WTC11 (cell line): ENCODE measurements at regions not wholly inside any gene's neighbourhood (a gene's known extent, or its start where the extent isn't known, plus 50 kb on each side); places are given as distances from the start of the nearest gene placed in this dataset.

Source experiments
- ATAC-seq: fragments of 200-7000 bp; cut with Tn5 transposase; 2 replicates; pipeline ENCODE4 v1.10.0; 2021; ENCODE audit warnings: mild to moderate bottlenecking, moderate library complexity
- CTCF ChIA-PET: fragments of 300-600 bp; sonication (Branson Sonifier 250); formaldehyde crosslinking; loops from one replicate; lab custom pipeline; 2021; ENCODE audit warnings: antibody characterized with exemption; lab: Charles Lee
- POLR2A ChIA-PET: fragments of 350-600 bp; sonication (Branson Sonifier 250); formaldehyde crosslinking; loops from one replicate; lab custom pipeline; 2021; ENCODE audit warnings: antibody characterized with exemption; lab: Charles Lee
- DNase-seq: peaks from one replicate; pipeline ENCODE4 v3.0.0; 2021; ENCODE audit warnings: low spot score
- H3K27ac Mint-ChIP-seq: 2 replicates; pipeline ENCODE4 v1.8.0; 2021; ENCODE audit warnings: mixed read lengths
- H3K27me3 Mint-ChIP-seq: 2 replicates; pipeline ENCODE4 v1.8.0; 2021; ENCODE audit warnings: low read depth, mild to moderate bottlenecking, moderate library complexity, mixed read lengths
- H3K36me3 Mint-ChIP-seq: 2 replicates; pipeline ENCODE4 v1.8.0; 2021; ENCODE audit warnings: mixed read lengths
- H3K4me1 Mint-ChIP-seq: 2 replicates; pipeline ENCODE4 v1.8.0; 2022; ENCODE audit warnings: mixed read lengths
- H3K4me3 Mint-ChIP-seq: 2 replicates; pipeline ENCODE4 v1.8.0; 2021; ENCODE audit warnings: mild to moderate bottlenecking, moderate library complexity, mixed read lengths
- H3K9me3 Mint-ChIP-seq: 2 replicates; pipeline ENCODE4 v1.8.0; 2021; ENCODE audit warnings: mixed read lengths
- AFF4 ChIP-seq: sonication (generic); formaldehyde crosslinking; IDR thresholded peaks from 2 replicates; pipeline ENCODE4 v1.8.1; 2023; ENCODE audit warnings: mild to moderate bottlenecking, missing genetic modification reagents, borderline replicate concordance
- ATF3 ChIP-seq: sonication (generic); formaldehyde crosslinking; conservative IDR thresholded peaks from 2 replicates; pipeline ENCODE4 v1.8.1; 2022; ENCODE audit warnings: mild to moderate bottlenecking, missing genetic modification reagents
- CREB1 ChIP-seq: sonication (generic); formaldehyde crosslinking; IDR thresholded peaks from 2 replicates; pipeline ENCODE4 v1.8.0; 2023; ENCODE audit warnings: mild to moderate bottlenecking, missing genetic modification reagents
- E2F5 ChIP-seq: sonication (generic); formaldehyde crosslinking; IDR thresholded peaks from 2 replicates; pipeline ENCODE4 v1.8.1; 2022; ENCODE audit warnings: mild to moderate bottlenecking, moderate library complexity, missing genetic modification reagents
- FOXK1 ChIP-seq: sonication (generic); formaldehyde crosslinking; IDR thresholded peaks from 2 replicates; pipeline ENCODE4 v1.8.0; 2022; ENCODE audit warnings: mild to moderate bottlenecking, moderate library complexity, missing genetic modification reagents
- GRHL2 ChIP-seq: fragments of 250-450 bp; sonication (Bioruptor Pico); IDR thresholded peaks from 2 replicates; pipeline ENCODE4 v1.8.0; 2022; ENCODE audit warnings: mild to moderate bottlenecking, moderate library complexity; ENCODE audit not compliant: insufficient replicate concordance, severe bottlenecking
- HMGXB4 ChIP-seq: sonication (generic); formaldehyde crosslinking; IDR thresholded peaks from 2 replicates; pipeline ENCODE4 v1.8.1; 2023; ENCODE audit warnings: mild to moderate bottlenecking, moderate library complexity, missing genetic modification reagents
- IRF1 ChIP-seq: sonication (generic); formaldehyde crosslinking; IDR thresholded peaks from 2 replicates; pipeline ENCODE4 v1.8.0; 2023; ENCODE audit warnings: missing genetic modification reagents
- IRF2 ChIP-seq: sonication (generic); formaldehyde crosslinking; IDR thresholded peaks from 2 replicates; pipeline ENCODE4 v1.8.0; 2022; ENCODE audit warnings: low read depth, missing genetic modification reagents, borderline replicate concordance
- MLX ChIP-seq: sonication (generic); formaldehyde crosslinking; IDR thresholded peaks from 2 replicates; pipeline ENCODE4 v1.8.1; 2023; ENCODE audit warnings: mild to moderate bottlenecking, missing genetic modification reagents, moderate library complexity
- MYBL2 ChIP-seq: sonication (generic); formaldehyde crosslinking; IDR thresholded peaks from 2 replicates; pipeline ENCODE4 v1.8.1; 2023; ENCODE audit warnings: mild to moderate bottlenecking, moderate library complexity, missing genetic modification reagents
- PREB ChIP-seq: sonication (generic); formaldehyde crosslinking; IDR thresholded peaks from 2 replicates; pipeline ENCODE4 v1.8.1; 2022; ENCODE audit warnings: mild to moderate bottlenecking, missing genetic modification reagents, moderate library complexity, borderline replicate concordance
- USF1 ChIP-seq: sonication (generic); formaldehyde crosslinking; IDR thresholded peaks from 2 replicates; pipeline ENCODE4 v1.8.0; 2022; ENCODE audit warnings: mild to moderate bottlenecking, missing genetic modification reagents
- USF2 ChIP-seq: sonication (generic); formaldehyde crosslinking; IDR thresholded peaks from 2 replicates; pipeline ENCODE4 v1.8.1; 2023; ENCODE audit warnings: mild to moderate bottlenecking, missing genetic modification reagents, moderate library complexity
- ZBTB21 ChIP-seq: sonication (generic); formaldehyde crosslinking; IDR thresholded peaks from 2 replicates; pipeline ENCODE4 v1.8.1; 2023; ENCODE audit warnings: mild to moderate bottlenecking, missing genetic modification reagents, borderline replicate concordance
- ZNF396 ChIP-seq: fragments of 250-450 bp; sonication (Bioruptor Pico); IDR thresholded peaks from 2 replicates; pipeline ENCODE4 v1.8.0; 2021; ENCODE audit warnings: mild to moderate bottlenecking, moderate library complexity, borderline replicate concordance
- ZSCAN18 ChIP-seq: fragments of 250-450 bp; sonication (Bioruptor Pico); IDR thresholded peaks from 2 replicates; pipeline ENCODE4 v2.1.2; 2022; ENCODE audit warnings: mild to moderate bottlenecking, moderate library complexity

- no peak for DNase-seq
- ATAC-seq = no peak
- TF ChIP-seq HMGXB4 (CRISPR knock-in tag) = no peak
- no peak for TF ChIP-seq CREB1 (CRISPR knock-in tag)
- TF ChIP-seq MLX (CRISPR knock-in tag) = no peak
- TF ChIP-seq IRF1 = no peak
- TF ChIP-seq AFF4 = no peak
- no peak for TF ChIP-seq GRHL2
- no peak for TF ChIP-seq ATF3
- no peak for TF ChIP-seq USF2
- TF ChIP-seq IRF2 = no peak
- TF ChIP-seq E2F5 = no peak
- peaks cover 6% of the 10 kb centered on the region; the same call in 1 of the 2 replicates for H3K4me1 Mint-ChIP-seq
- no peak overlapping the region for H3K27ac Mint-ChIP-seq
- peaks cover 25% of the 10 kb centered on the region for H3K27me3 Mint-ChIP-seq
- no peaks in the 10 kb centered on the region for H3K9me3 Mint-ChIP-seq
- H3K4me3 Mint-ChIP-seq = no peak overlapping the region
- ChIA-PET CTCF (no interaction called here), POLR2A (no interaction called here)
- no peaks in the 10 kb centered on the region for H3K36me3 Mint-ChIP-seq
These were observed 155.1 kb upstream of the MKI67 start for GRCh38 chr10:128281343-128281742.

GRCh38 chr10:128281861-128282260, 155.6 kb upstream of the MKI67 start:
- DNase-seq (no peak), ATAC-seq (no peak)
- no peaks in the 10 kb centered on the region for H3K36me3 Mint-ChIP-seq
- no peak overlapping the region for H3K27ac Mint-ChIP-seq
- ChIA-PET CTCF (no interaction called here), POLR2A (no interaction called here)
- TF ChIP-seq MYBL2 (CRISPR knock-in tag) = no peak
- TF ChIP-seq IRF2 = no peak
- H3K27me3 Mint-ChIP-seq = peaks cover 28% of the 10 kb centered on the region
- peaks cover 6% of the 10 kb centered on the region; the same call in 1 of the 2 replicates for H3K4me1 Mint-ChIP-seq
- H3K9me3 Mint-ChIP-seq = no peaks in the 10 kb centered on the region
- H3K4me3 Mint-ChIP-seq = no peak overlapping the region

GRCh38 chr10:128286141-128286761, 160.0 kb upstream of the MKI67 start:
- no peak overlapping the region for H3K27ac Mint-ChIP-seq
- peak; percentile 57 for ATAC-seq
- H3K4me3 Mint-ChIP-seq = peak overlapping the region; percentile 48
- peaks cover 55% of the 10 kb centered on the region for H3K27me3 Mint-ChIP-seq
- H3K4me1 Mint-ChIP-seq = peaks cover 11% of the 10 kb centered on the region
- DNase-seq = peak; percentile 24
- CTCF ChIA-PET = interaction anchor here (0.8 to 2.2 kb wide), 5 partner anchors 18 to 1376 kb away, joined by 3 to 6 read pairs (median 5); no protein-coding TSS in a partner anchor
- POLR2A ChIA-PET = no interaction called here
- peaks cover 11% of the 10 kb centered on the region for H3K36me3 Mint-ChIP-seq
- peaks cover 16% of the 10 kb centered on the region for H3K9me3 Mint-ChIP-seq
- no peak for TF ChIP-seq ZSCAN18 (CRISPR knock-in tag)
- TF ChIP-seq ZNF396 (CRISPR knock-in tag) = no peak
- no peak for TF ChIP-seq ZBTB21 (CRISPR knock-in tag)
- no peak for TF ChIP-seq E2F5
- TF ChIP-seq PREB (CRISPR knock-in tag) = no peak
- TF ChIP-seq USF1 (CRISPR knock-in tag) = no peak
- no peak for TF ChIP-seq FOXK1 (CRISPR knock-in tag)
